ENCODE measurements at regions not wholly inside any gene's neighbourhood (a gene's known extent, or its start where the extent isn't known, plus 50 kb on each side); places are given as distances from the start of the nearest gene placed in this dataset.

DNA sequence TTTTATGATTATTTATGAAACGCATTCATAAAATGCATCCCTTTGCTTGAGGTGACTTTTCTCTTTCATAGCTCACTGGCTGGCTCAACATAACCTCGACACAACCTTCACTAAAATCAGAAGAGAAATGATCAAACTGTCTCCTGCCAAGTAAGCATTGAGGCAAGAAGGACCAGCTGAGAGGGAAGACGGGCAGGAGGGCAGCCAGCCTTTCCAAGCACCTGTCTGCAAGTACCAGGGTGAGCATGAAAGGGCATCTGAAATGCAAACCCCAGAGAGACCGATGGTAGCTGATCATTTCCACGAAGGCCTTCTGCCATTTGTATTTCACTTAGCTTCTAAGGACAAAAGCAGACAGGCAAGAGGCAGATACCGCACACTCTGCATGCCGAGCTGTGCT lies 52.1 kb upstream of the RPH3AL start:
- TF ChIP-seq FOXP2 (optimal IDR thresholded peaks at IDR 0.05; ENCODE audit: borderline replicate concordance, extremely low read depth, extremely low read length, insufficient read depth) (no peak), POLR2AphosphoS5 (IDR thresholded peaks at IDR 0.05; ENCODE audit: low read depth, low read length) (no peak), TAF1 (IDR thresholded peaks at IDR 0.05; ENCODE audit: borderline replicate concordance, insufficient read depth, low read length) (no peak)
- TF ChIP-seq, protein P1, sequence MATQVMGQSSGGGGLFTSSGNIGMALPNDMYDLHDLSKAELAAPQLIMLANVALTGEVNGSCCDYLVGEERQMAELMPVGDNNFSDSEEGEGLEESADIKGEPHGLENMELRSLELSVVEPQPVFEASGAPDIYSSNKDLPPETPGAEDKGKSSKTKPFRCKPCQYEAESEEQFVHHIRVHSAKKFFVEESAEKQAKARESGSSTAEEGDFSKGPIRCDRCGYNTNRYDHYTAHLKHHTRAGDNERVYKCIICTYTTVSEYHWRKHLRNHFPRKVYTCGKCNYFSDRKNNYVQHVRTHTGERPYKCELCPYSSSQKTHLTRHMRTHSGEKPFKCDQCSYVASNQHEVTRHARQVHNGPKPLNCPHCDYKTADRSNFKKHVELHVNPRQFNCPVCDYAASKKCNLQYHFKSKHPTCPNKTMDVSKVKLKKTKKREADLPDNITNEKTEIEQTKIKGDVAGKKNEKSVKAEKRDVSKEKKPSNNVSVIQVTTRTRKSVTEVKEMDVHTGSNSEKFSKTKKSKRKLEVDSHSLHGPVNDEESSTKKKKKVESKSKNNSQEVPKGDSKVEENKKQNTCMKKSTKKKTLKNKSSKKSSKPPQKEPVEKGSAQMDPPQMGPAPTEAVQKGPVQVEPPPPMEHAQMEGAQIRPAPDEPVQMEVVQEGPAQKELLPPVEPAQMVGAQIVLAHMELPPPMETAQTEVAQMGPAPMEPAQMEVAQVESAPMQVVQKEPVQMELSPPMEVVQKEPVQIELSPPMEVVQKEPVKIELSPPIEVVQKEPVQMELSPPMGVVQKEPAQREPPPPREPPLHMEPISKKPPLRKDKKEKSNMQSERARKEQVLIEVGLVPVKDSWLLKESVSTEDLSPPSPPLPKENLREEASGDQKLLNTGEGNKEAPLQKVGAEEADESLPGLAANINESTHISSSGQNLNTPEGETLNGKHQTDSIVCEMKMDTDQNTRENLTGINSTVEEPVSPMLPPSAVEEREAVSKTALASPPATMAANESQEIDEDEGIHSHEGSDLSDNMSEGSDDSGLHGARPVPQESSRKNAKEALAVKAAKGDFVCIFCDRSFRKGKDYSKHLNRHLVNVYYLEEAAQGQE (IDR thresholded peaks at IDR 0.05; ENCODE audit: insufficient read depth in 1 of 2, low read depth in 2 of 2, low read length in 2 of 2): no peak
